ENCODE measurements at regions not wholly inside any gene's neighbourhood (a gene's known extent, or its start where the extent isn't known, plus 50 kb on each side); places are given as distances from the start of the nearest gene placed in this dataset.

DNA sequence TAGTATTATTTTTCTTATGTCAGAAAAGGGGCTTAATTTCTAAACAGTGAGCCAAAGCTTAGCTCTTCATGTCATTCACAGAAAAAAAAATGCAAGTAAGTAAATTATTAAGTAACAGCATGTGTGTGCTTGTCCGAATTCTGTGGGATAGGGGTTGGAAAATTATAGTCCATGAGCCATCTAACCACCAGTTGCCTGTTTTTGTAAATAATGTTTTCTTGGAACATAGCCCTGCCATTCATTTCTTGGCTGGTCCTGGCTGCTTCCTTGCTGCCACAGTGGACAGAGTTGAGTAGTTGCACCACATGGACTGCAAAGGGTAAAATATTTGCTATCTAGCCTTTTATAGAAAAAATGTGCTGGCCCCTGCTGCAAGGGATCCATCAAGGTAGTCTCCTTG lies 513.7 kb upstream of the WWC1 start:
- Histone ChIP-seq H3K27me3 (ENCODE audit: control insufficient read depth, insufficient read depth, low read length) (no peaks in the 10 kb centered on the region), H3K9ac (ENCODE audit: low read length) (no peak overlapping the region), H3K4me1 (ENCODE audit: control insufficient read depth, insufficient read depth, low read length) (no peaks in the 10 kb centered on the region), H3K4me3 (ENCODE audit: low read depth, low read length) (no peak overlapping the region), H3K9me3 (ENCODE audit: control insufficient read depth, insufficient read depth, low read depth, low read length) (0 out of 2 replicates have a peak, but pooled peaks cover 3% of the 10 kb centered on the region), H3K27ac (ENCODE audit: low read depth, low read length) (no peak overlapping the region), H3K36me3 (ENCODE audit: control insufficient read depth, insufficient read depth, low read length) (no peaks in the 10 kb centered on the region)

DNA sequence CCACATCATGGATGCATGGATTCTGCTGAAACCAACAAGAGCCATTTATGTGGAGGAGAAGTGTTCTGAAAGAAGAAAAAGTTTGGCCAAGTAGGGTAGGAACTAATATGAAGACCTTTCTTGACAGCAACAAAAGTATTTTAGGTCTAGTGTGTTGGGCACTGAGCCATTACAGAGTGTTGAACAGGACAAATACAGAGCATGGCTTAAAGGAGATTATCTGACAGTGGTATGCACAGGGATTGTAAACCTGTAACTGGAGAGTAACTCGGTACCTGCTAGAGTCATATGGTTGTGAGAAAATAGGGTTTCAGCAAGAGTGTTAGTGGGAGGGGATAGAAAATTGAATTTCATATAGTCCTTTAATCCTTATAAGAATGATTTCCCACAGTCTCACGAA lies 513.2 kb upstream of the WWC1 start:
- Histone ChIP-seq H3K27ac (ENCODE audit: low read depth, low read length) (no peak overlapping the region), H3K4me1 (ENCODE audit: control insufficient read depth, insufficient read depth, low read length) (no peaks in the 10 kb centered on the region), H3K9me3 (ENCODE audit: control insufficient read depth, insufficient read depth, low read depth, low read length) (0 out of 2 replicates have a peak, but pooled peaks cover 3% of the 10 kb centered on the region), H3K9ac (ENCODE audit: low read length) (no peak overlapping the region), H3K4me3 (ENCODE audit: low read depth, low read length) (no peak overlapping the region), H3K27me3 (ENCODE audit: control insufficient read depth, insufficient read depth, low read length) (no peaks in the 10 kb centered on the region), H3K36me3 (ENCODE audit: control insufficient read depth, insufficient read depth, low read length) (no peaks in the 10 kb centered on the region)

DNA sequence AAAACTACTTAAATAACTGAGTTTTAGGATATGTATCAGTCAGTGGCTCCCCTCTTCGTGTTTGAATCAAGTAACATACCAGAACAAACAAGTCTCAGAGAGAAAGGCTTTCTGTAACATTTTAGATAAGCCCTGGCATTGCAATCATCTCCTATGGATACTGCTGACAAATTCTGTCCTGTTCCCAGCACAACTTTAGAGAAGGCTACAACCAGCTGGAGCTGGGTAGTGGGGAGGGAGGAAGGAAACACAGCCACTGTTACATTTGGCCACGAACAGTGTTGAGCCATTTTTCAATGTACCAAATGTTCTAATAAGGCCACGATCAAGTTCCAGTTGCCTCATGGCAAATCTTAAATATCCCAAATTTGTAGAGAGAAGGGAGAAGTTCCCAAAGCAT lies 511.8 kb upstream of the WWC1 start:
- Histone ChIP-seq H3K4me1 (ENCODE audit: control insufficient read depth, insufficient read depth, low read length) (no peaks in the 10 kb centered on the region), H3K9me3 (ENCODE audit: control insufficient read depth, insufficient read depth, low read depth, low read length) (0 out of 2 replicates have a peak, but pooled peaks cover 3% of the 10 kb centered on the region), H3K27me3 (ENCODE audit: control insufficient read depth, insufficient read depth, low read length) (no peaks in the 10 kb centered on the region), H3K27ac (ENCODE audit: low read depth, low read length) (no peak overlapping the region), H3K9ac (ENCODE audit: low read length) (no peak overlapping the region), H3K4me3 (ENCODE audit: low read depth, low read length) (no peak overlapping the region), H3K36me3 (ENCODE audit: control insufficient read depth, insufficient read depth, low read length) (no peaks in the 10 kb centered on the region)

DNA sequence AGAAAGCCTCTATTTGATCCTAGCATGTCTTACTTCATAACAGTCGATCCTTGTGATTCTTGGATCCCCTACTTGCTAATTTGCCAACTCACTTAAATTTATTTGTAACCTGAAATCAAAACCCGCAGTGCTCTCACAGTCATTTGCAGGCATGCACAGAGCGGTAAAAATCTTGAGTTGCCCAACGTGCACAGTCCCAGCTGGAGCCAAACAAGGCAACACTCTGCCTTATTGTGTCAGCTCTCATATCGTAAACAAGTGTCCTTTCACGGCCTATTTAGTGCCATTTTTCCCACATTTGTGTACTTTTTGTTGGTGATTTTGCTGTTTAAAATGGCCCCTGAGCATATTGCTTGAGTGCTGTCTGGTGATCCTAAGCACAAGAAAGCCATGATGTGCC lies 511.3 kb upstream of the WWC1 start:
- Histone ChIP-seq H3K27me3 (ENCODE audit: control insufficient read depth, insufficient read depth, low read length) (no peaks in the 10 kb centered on the region), H3K27ac (ENCODE audit: low read depth, low read length) (no peak overlapping the region), H3K4me1 (ENCODE audit: control insufficient read depth, insufficient read depth, low read length) (no peaks in the 10 kb centered on the region), H3K9me3 (ENCODE audit: control insufficient read depth, insufficient read depth, low read depth, low read length) (0 out of 2 replicates have a peak, but pooled peaks cover 3% of the 10 kb centered on the region), H3K36me3 (ENCODE audit: control insufficient read depth, insufficient read depth, low read length) (no peaks in the 10 kb centered on the region), H3K9ac (ENCODE audit: low read length) (no peak overlapping the region), H3K4me3 (ENCODE audit: low read depth, low read length) (no peak overlapping the region)

DNA sequence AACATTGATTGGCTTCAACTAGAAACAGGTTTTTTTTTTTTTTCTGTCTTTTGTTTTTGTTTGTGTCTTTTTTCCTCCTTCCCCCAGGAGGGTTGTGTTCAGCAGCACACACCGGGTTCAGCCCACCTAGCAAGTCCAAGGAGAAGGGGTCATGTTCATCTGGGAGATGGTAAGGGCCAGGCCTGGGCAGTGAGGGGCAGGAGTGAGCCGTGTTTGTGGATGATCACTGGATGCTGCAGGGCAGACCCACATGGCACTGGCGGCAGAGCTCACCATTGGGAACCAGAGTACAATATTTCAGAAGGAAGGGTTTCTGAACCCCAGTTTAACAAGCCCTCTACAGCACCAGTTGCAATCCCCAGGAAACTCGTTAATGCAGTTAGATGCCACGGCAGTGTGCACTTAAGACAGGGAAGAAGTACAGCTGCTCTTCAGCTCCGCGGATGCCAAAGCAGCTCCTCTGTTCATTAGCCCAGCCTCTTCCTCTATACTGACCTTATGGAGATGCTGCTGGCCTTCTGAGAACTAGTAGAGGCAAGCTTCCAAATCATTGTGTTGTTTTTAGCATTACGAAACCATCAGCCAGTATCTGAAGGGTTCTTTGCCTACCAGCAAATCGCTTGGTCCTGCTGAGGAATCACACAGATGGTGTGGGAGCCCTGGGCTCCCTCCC lies 508.2 kb upstream of the WWC1 start:
- H3K4me3 ChIP-seq (ENCODE audit: low read depth, low read length), result no peak overlapping the region
- no peaks in the 10 kb centered on the region for H3K27me3 ChIP-seq (ENCODE audit: control insufficient read depth, insufficient read depth, low read length)
- no peaks in the 10 kb centered on the region for H3K4me1 ChIP-seq (ENCODE audit: control insufficient read depth, insufficient read depth, low read length)
- H3K36me3 ChIP-seq (ENCODE audit: control insufficient read depth, insufficient read depth, low read length), result no peaks in the 10 kb centered on the region
- no peak overlapping the region for H3K9ac ChIP-seq (ENCODE audit: low read length)
- no peak overlapping the region for H3K27ac ChIP-seq (ENCODE audit: low read depth, low read length)
- H3K9me3 ChIP-seq (ENCODE audit: control insufficient read depth, insufficient read depth, low read depth, low read length), result 0 out of 2 replicates have a peak, but pooled peaks cover 3% of the 10 kb centered on the region

DNA sequence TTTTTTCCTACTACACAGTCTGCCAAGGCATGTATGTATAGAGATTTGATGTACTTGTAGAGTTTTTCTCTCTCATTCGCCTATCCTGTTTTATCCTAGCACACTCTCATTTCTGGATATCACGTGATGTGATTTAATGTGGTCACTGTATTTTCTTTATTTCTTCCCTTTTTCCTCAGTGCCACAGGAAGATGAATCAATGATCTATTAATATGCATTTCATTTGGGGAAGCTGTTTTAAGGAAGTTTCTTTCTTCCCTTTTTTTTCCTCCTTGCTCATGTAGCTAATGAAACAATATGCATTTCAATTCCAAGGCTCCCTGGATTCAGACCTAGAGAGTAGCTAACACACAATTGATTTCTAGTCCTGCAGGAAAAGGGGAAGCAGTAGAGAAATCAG lies 506.3 kb upstream of the WWC1 start:
- Histone ChIP-seq H3K9me3 (ENCODE audit: control insufficient read depth, insufficient read depth, low read depth, low read length) (0 out of 2 replicates have a peak, but pooled peaks cover 3% of the 10 kb centered on the region), H3K27ac (ENCODE audit: low read depth, low read length) (no peak overlapping the region), H3K36me3 (ENCODE audit: control insufficient read depth, insufficient read depth, low read length) (no peaks in the 10 kb centered on the region)

DNA sequence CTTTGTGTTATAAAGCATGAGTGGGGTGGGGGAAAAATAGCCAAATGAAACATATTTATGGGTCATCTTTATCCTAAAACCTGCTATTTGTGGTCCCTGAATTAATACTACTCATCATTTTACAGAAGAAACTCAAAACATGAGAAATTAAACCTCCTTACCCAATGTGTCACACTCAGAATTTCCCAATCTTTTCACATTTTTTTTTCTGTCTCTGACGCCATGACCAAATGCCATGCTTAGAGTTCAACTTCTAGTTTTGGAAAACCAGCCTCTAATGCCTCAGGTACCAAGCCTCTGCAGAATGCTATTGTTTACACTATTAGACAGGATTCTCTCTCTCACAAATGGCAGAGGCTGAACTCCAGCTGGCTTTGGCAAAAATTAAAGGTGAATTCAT lies 505.5 kb upstream of the WWC1 start:
- H3K9ac ChIP-seq (ENCODE audit: low read length), result no peak overlapping the region
- H3K4me1 ChIP-seq (ENCODE audit: control insufficient read depth, insufficient read depth, low read length), result no peaks in the 10 kb centered on the region
- no peak overlapping the region for H3K4me3 ChIP-seq (ENCODE audit: low read depth, low read length)
- no peak overlapping the region for H3K27ac ChIP-seq (ENCODE audit: low read depth, low read length)
- H3K9me3 ChIP-seq (ENCODE audit: control insufficient read depth, insufficient read depth, low read depth, low read length), result 0 out of 2 replicates have a peak, but pooled peaks cover 2% of the 10 kb centered on the region
- no peaks in the 10 kb centered on the region for H3K27me3 ChIP-seq (ENCODE audit: control insufficient read depth, insufficient read depth, low read length)
- no peaks in the 10 kb centered on the region for H3K36me3 ChIP-seq (ENCODE audit: control insufficient read depth, insufficient read depth, low read length)

More for the DNA sequence above, 506.3 kb upstream of the WWC1 start:
- Histone ChIP-seq H3K4me3 (ENCODE audit: low read depth, low read length) (no peak overlapping the region), H3K4me1 (ENCODE audit: control insufficient read depth, insufficient read depth, low read length) (no peaks in the 10 kb centered on the region), H3K27me3 (ENCODE audit: control insufficient read depth, insufficient read depth, low read length) (no peaks in the 10 kb centered on the region), H3K9ac (ENCODE audit: low read length) (no peak overlapping the region)

DNA sequence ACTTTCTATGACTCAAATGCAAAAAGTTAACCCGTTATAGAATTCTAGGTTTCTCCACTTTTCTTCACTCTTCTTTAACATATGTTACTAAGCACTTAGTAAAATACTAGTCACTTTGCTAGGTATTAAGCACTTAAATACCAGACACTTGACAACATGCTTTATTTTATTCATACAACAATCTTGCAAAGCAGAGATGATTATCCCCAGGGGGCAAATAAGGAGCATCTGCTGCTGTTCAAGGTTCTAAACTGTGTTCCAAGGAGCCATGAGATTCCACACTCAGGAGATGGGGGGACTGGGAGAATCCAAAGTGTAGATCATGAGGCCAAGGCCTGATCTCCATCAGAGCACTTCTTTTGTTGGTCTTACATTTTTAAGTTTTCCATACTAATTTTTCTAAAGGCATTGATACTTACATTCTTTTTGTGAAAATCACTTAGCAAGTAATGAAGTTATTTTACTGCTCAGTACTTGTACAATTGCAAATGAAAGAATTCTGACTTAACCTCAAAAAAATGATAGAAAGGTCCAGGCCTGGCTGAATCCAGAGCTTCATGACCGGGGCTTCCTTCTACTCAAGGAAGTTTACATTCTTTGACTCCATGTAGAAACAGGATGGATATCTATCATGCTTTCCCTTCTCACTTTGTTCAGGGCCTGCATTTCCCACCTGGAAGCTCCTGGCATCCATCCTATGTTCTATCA lies 504.4 kb upstream of the WWC1 start:
- Histone ChIP-seq H3K4me1 (ENCODE audit: control insufficient read depth, insufficient read depth, low read length) (peaks cover 4% of the 10 kb centered on the region), H3K9me3 (ENCODE audit: control insufficient read depth, insufficient read depth, low read depth, low read length) (no peaks in the 10 kb centered on the region), H3K27ac (ENCODE audit: low read depth, low read length) (no peak overlapping the region)

DNA sequence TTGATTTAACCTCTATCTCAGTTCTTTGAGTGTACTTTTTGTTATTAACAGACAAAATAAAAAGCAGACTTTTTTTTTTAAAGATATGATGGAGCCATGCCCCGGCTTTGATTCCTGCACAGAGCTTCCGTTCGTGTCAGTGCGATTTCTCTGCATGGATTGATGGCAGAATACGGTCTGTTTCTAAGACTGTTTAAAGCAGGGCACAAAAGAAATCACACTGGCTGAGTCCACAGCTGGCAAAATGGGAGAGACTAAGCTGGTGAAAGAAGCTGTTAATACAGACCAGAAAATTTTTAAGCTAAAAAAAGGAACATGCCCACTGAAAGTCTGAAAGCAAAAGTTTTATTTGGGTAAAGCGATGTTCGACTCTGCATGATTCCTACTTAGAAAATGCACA lies 501.4 kb upstream of the WWC1 start:
- H3K9me3 ChIP-seq (ENCODE audit: control insufficient read depth, insufficient read depth, low read depth, low read length), result no peaks in the 10 kb centered on the region
- H3K27me3 ChIP-seq (ENCODE audit: control insufficient read depth, insufficient read depth, low read length), result no peaks in the 10 kb centered on the region
- H3K4me1 ChIP-seq (ENCODE audit: control insufficient read depth, insufficient read depth, low read length), result peaks cover 15% of the 10 kb centered on the region
- H3K9ac ChIP-seq (ENCODE audit: low read length), result no peak overlapping the region
- no peak overlapping the region for H3K27ac ChIP-seq (ENCODE audit: low read depth, low read length)
- H3K4me3 ChIP-seq (ENCODE audit: low read depth, low read length), result no peak overlapping the region
- no peaks in the 10 kb centered on the region for H3K36me3 ChIP-seq (ENCODE audit: control insufficient read depth, insufficient read depth, low read length)

More for the DNA sequence above, 504.4 kb upstream of the WWC1 start:
- H3K36me3 ChIP-seq (ENCODE audit: control insufficient read depth, insufficient read depth, low read length), result no peaks in the 10 kb centered on the region
- no peak overlapping the region for H3K9ac ChIP-seq (ENCODE audit: low read length)
- H3K27me3 ChIP-seq (ENCODE audit: control insufficient read depth, insufficient read depth, low read length), result no peaks in the 10 kb centered on the region
- H3K4me3 ChIP-seq (ENCODE audit: low read depth, low read length), result no peak overlapping the region

DNA sequence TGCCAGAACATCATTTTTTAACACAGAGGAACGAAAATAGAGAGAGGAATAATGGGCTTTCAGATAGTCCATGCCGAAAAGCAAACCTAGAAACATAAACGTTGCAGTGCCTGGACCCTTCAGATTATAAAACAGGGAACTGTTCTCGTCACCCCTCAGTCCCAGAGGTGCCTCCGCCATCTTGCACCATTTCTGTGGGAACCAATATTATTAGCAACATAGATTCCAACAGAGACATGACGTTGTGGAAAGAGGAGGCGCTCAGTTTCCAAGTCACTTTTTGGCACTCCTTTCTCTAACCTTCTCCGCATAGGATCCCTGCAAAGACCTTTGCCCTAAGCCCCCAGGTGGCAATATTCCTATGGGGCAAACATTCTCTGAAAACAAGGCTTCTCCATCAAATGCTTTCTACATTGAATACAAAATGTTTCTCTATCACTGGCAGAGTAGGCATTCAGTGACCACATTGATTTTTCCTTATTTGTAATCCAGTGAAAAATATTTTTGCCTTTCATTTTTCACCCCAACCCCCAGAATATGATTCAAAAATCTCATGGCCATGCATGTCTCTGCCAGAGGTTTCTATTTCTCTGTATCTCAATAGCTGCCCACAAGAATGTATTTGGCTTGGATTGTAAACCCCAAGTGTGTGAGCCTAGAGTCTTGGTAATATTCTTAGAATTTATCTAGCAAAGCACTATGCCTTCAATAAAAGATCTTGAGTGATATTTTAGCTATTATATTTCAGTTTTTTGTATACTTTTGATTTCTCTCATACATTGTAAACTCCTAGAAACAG lies 500.8 kb upstream of the WWC1 start:
- no peak overlapping the region for H3K27ac ChIP-seq (ENCODE audit: low read depth, low read length)
- no peaks in the 10 kb centered on the region for H3K27me3 ChIP-seq (ENCODE audit: control insufficient read depth, insufficient read depth, low read length)
- no peaks in the 10 kb centered on the region for H3K9me3 ChIP-seq (ENCODE audit: control insufficient read depth, insufficient read depth, low read depth, low read length)
- no peak overlapping the region for H3K4me3 ChIP-seq (ENCODE audit: low read depth, low read length)
- no peak overlapping the region for H3K9ac ChIP-seq (ENCODE audit: low read length)
- H3K36me3 ChIP-seq (ENCODE audit: control insufficient read depth, insufficient read depth, low read length), result no peaks in the 10 kb centered on the region
- peaks cover 15% of the 10 kb centered on the region for H3K4me1 ChIP-seq (ENCODE audit: control insufficient read depth, insufficient read depth, low read length)

DNA sequence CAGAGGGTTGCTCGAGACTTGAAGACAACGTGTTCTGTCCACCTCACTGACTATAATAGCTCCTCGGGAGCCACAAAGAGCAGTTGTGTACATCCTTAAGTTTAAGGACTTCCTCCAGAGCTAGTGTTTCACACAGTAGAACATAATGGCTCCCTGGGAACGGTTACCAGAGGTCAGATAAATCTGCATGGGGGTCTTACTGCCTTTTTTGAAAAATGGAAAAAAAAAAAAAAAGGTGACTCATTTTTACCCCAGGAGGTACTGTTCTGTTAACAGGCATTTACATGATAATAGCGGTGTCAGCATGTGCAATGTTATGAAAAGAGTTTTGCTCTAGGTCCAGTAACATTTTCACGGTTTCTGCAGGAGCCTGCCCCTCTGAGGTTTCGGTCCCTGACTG lies 498.9 kb upstream of the WWC1 start:
- Histone ChIP-seq H3K9me3 (ENCODE audit: control insufficient read depth, insufficient read depth, low read depth, low read length) (no peaks in the 10 kb centered on the region), H3K36me3 (ENCODE audit: control insufficient read depth, insufficient read depth, low read length) (no peaks in the 10 kb centered on the region), H3K4me3 (ENCODE audit: low read depth, low read length) (no peak overlapping the region), H3K9ac (ENCODE audit: low read length) (no peak overlapping the region), H3K4me1 (ENCODE audit: control insufficient read depth, insufficient read depth, low read length) (peaks cover 15% of the 10 kb centered on the region), H3K27ac (ENCODE audit: low read depth, low read length) (no peak overlapping the region), H3K27me3 (ENCODE audit: control insufficient read depth, insufficient read depth, low read length) (no peaks in the 10 kb centered on the region)
